Ascending aorta (tissue), 2 donors: ENCODE measurements at regions not wholly inside any gene's neighbourhood (a gene's known extent, or its start where the extent isn't known, plus 50 kb on each side); places are given as distances from the start of the nearest gene placed in this dataset.

Experiments used
- DNase-seq, 2 donors: peaks; one replicate each; pipeline ENCODE4 v3.0.0-alpha.2; 2019; ENCODE audit warnings: low spot score in 2 of 2
- H3K27ac ChIP-seq, 2 donors: fragments of 200-600 bp; sonication (generic); one replicate each; pipeline ENCODE4 v1.5.1; 2016 to 2017; ENCODE audit warnings: mild to moderate bottlenecking in 1 of 2
- H3K27me3 ChIP-seq: fragments of 200-600 bp; sonication (generic); one replicate; pipeline ENCODE4 v1.5.1; 2017
- H3K36me3 ChIP-seq, 2 donors: fragments of 200-600 bp; sonication (generic); one replicate each; pipeline ENCODE4 v1.5.1; 2016
- H3K4me1 ChIP-seq, 2 donors: fragments of 200-600 bp; sonication (generic); one replicate each; pipeline ENCODE4 v1.5.1; 2016 to 2017; ENCODE audit warnings: mild to moderate bottlenecking in 1 of 2
- H3K4me3 ChIP-seq, 2 donors: fragments of 200-600 bp; sonication (generic); one replicate each; pipeline ENCODE4 v1.5.1; 2016 to 2017; ENCODE audit warnings: mild to moderate bottlenecking in 1 of 2
- H3K9me3 ChIP-seq, 2 donors: fragments of 200-600 bp; sonication (generic); one replicate each; pipeline ENCODE4 v1.5.1; 2016
- CTCF ChIP-seq, 3 experiments: fragments of 200-600 bp in 2 of 3; fragments of 450-650 bp in 1 of 3; sonication (generic) in 2 of 3; IDR thresholded peaks; one replicate each; pipeline ENCODE4 v1.5.1; 2016 to 2019; ENCODE audit warnings: antibody characterized with exemption in 3 of 3, mild to moderate bottlenecking in 1 of 3, moderate library complexity in 1 of 3
- intact Hi-C: fragments of 100-400 bp; cut with DNase I; formaldehyde crosslinking; loops from one replicate; pipeline ENCODE4 v1.15.1; 2023

- Histone ChIP-seq H3K4me1 (no peaks in the 10 kb centered on the region), H3K36me3 (no peaks in the 10 kb centered on the region), H3K27ac (no peak overlapping the region), H3K27me3 (no peaks in the 10 kb centered on the region), H3K9me3 (no peaks in the 10 kb centered on the region), H3K4me3 (no peak overlapping the region)
- TF ChIP-seq CTCF (IDR thresholded peaks at IDR 0.05) = no peak
- intact Hi-C loops = no loop called here
- no peak for DNase-seq
Observed at GRCh38 chr4:188911199-188911598, 772.0 kb downstream of the TRIML1 start.

GRCh38 chr4:188911707-188912106, 772.5 kb downstream of the TRIML1 start:
- intact Hi-C loops = no loop called here
- no peak for TF ChIP-seq CTCF (IDR thresholded peaks at IDR 0.05)
- no peaks in the 10 kb centered on the region for H3K9me3 ChIP-seq
- H3K27ac ChIP-seq = no peak overlapping the region
- H3K36me3 ChIP-seq = no peaks in the 10 kb centered on the region
- H3K27me3 ChIP-seq = no peaks in the 10 kb centered on the region
- H3K4me3 ChIP-seq = no peak overlapping the region
- H3K4me1 ChIP-seq = no peaks in the 10 kb centered on the region
- DNase-seq = no peak

- H3K9me3 ChIP-seq = no peaks in the 10 kb centered on the region
- intact Hi-C loops = no loop called here
- H3K36me3 ChIP-seq = no peaks in the 10 kb centered on the region
- no peaks in the 10 kb centered on the region for H3K27me3 ChIP-seq
- TF ChIP-seq CTCF (IDR thresholded peaks at IDR 0.05) = no peak
- H3K27ac ChIP-seq = no peak overlapping the region
- DNase-seq = no peak
- H3K4me3 ChIP-seq = no peak overlapping the region
- no peaks in the 10 kb centered on the region for H3K4me1 ChIP-seq
Observed at GRCh38 chr4:188915175-188915574, 775.9 kb downstream of the TRIML1 start.

GRCh38 chr4:188918787-188919186, 779.5 kb downstream of the TRIML1 start:
- Histone ChIP-seq H3K4me3 (no peak overlapping the region), H3K9me3 (no peaks in the 10 kb centered on the region), H3K27me3 (no peaks in the 10 kb centered on the region), H3K36me3 (no peaks in the 10 kb centered on the region), H3K4me1 (no peaks in the 10 kb centered on the region), H3K27ac (no peak overlapping the region)
- no peak for TF ChIP-seq CTCF (IDR thresholded peaks at IDR 0.05)
- intact Hi-C loops = no loop called here
- DNase-seq = no peak

- Histone ChIP-seq H3K27ac (no peak overlapping the region), H3K4me1 (no peaks in the 10 kb centered on the region), H3K36me3 (no peaks in the 10 kb centered on the region), H3K27me3 (no peaks in the 10 kb centered on the region), H3K9me3 (no peaks in the 10 kb centered on the region), H3K4me3 (no peak overlapping the region)
- intact Hi-C loops = no loop called here
- no peak for TF ChIP-seq CTCF (IDR thresholded peaks at IDR 0.05)
- no peak for DNase-seq
Observed at GRCh38 chr4:188930822-188931221, 791.6 kb downstream of the TRIML1 start.

- Histone ChIP-seq H3K27ac (no peak overlapping the region), H3K4me3 (no peak overlapping the region), H3K27me3 (no peaks in the 10 kb centered on the region), H3K36me3 (no peaks in the 10 kb centered on the region), H3K9me3 (no peaks in the 10 kb centered on the region), H3K4me1 (no peaks in the 10 kb centered on the region)
- DNase-seq = no peak
- TF ChIP-seq CTCF (IDR thresholded peaks at IDR 0.05) = no peak
- intact Hi-C loops = no loop called here
Observed at GRCh38 chr4:188934320-188934962, 795.2 kb downstream of the TRIML1 start.
